Ishikawa (cell line): ENCODE measurements at regions not wholly inside any gene's neighbourhood (a gene's known extent, or its start where the extent isn't known, plus 50 kb on each side); places are given as distances from the start of the nearest gene placed in this dataset.

Source experiments
- CEBPB ChIP-seq: IDR thresholded peaks from 2 replicates; pipeline ENCODE4 v1.6.1; 2012
- FOXM1 ChIP-seq: IDR thresholded peaks from 2 replicates; pipeline ENCODE4 v1.6.1; 2012; ENCODE audit warnings: low read depth, borderline replicate concordance
- TEAD4 ChIP-seq: IDR thresholded peaks from 2 replicates; pipeline ENCODE4 v1.6.1; 2012
- USF1 ChIP-seq: IDR thresholded peaks from 2 replicates; pipeline ENCODE4 v1.6.1; 2012

- no peak for TF ChIP-seq FOXM1
- TF ChIP-seq TEAD4: no peak
- no peak for TF ChIP-seq USF1
- no peak for TF ChIP-seq CEBPB
These were observed 89.6 kb upstream of the CTBP2 start for GRCh38 chr10:125249948-125250347.
